Transverse colon (tissue), 3 donors: ENCODE measurements at regions not wholly inside any gene's neighbourhood (a gene's known extent, or its start where the extent isn't known, plus 50 kb on each side); places are given as distances from the start of the nearest gene placed in this dataset.

Source experiments
- CTCF ChIP-seq, 5 experiments: fragments of 200-600 bp in 3 of 5; fragments of 450-650 bp in 2 of 5; sonication (generic) in 3 of 5; IDR thresholded peaks; 1 replicate in 2 of 5; 2 replicates in 3 of 5; pipeline ENCODE4 v1.5.1; 2016 to 2017; ENCODE audit warnings: antibody characterized with exemption in 5 of 5, inconsistent platforms in 3 of 5, mild to moderate bottlenecking in 2 of 5, moderate library complexity in 1 of 5
- EP300 ChIP-seq: sonication (generic); formaldehyde crosslinking; IDR thresholded peaks from one replicate; pipeline ENCODE4 v1.6.1; 2017; ENCODE audit warnings: antibody characterized with exemption, low read depth
- POLR2A ChIP-seq: fragments of 450-650 bp; IDR thresholded peaks from one replicate; pipeline ENCODE4 v1.6.1; 2016; ENCODE audit warnings: antibody characterized with exemption, mild to moderate bottlenecking, moderate library complexity

GRCh38 chr3:191085091-191085490 is 114.0 kb upstream of the OSTN start:
- TF ChIP-seq POLR2A (no peak), CTCF (IDR thresholded peaks at IDR 0.05) (no peak), EP300 (no peak)
